ENCODE measurements at regions not wholly inside any gene's neighbourhood (a gene's known extent, or its start where the extent isn't known, plus 50 kb on each side); places are given as distances from the start of the nearest gene placed in this dataset.

DNA sequence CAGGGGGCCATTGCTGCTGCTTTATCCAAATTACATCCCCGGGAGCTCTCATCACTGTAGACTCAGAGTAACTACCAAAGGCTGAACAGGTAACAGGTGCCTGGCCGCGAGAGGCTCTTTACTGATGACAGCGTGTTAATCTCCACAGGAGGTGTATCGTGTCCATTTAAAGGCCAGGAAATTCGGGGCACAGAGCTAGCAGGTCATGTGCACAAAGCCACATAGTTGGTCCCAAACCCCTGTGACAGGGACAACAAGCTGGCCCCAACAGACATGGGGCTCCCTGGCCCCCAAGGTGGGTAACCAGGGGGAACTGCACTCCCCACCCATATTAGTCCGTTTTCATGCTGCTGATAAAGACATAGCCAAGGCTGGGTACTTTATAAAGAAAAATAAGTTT, 55.3 kb upstream of the RBFOX3 start:
- no peak for TF ChIP-seq CTCF (IDR thresholded peaks at IDR 0.05)
- no peak for TF ChIP-seq ZFX (IDR thresholded peaks at IDR 0.05; ENCODE audit: borderline replicate concordance)

Measured in 22Rv1 (cell line).